Left hindlimb (tissue), 1 donor: ENCODE measurements at regions not wholly inside any gene's neighbourhood (a gene's known extent, or its start where the extent isn't known, plus 50 kb on each side); places are given as distances from the start of the nearest gene placed in this dataset.

ENCODE experiments used
- DNase-seq: peaks from one replicate; pipeline ENCODE4 v3.0.0-alpha.2; 2018

- DNase-seq, result no peak
Observed at GRCh38 chr18:57991552-57991951, 52.5 kb upstream of the NEDD4L start.

GRCh38 chr18:57989536-57989935, 54.5 kb upstream of the NEDD4L start:
- no peak for DNase-seq

GRCh38 chr18:57984490-57985115, 59.4 kb upstream of the NEDD4L start:
- DNase-seq, result no peak

DNA sequence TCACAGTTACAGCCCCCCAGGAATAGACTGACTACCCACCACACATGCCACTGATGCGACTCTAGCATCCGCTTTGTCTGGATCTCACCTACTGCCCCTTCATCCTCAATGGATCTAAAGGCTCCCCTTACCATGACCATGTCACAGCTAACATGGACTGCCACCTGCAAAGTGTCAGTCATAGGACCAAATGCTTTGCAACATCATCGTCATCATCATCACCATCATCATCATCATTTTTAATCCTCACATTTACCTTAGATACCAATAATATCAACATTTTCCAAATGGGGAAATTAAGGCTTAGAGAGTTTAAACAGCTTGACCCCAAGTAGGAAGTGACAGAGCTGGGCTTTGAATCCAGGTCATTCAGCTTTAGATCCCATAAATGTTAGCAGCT, 60.1 kb upstream of the NEDD4L start:
- no peak for DNase-seq

GRCh38 chr18:57983472-57983871, 60.6 kb upstream of the NEDD4L start:
- DNase-seq, result no peak

GRCh38 chr18:57982372-57983021, 61.5 kb upstream of the NEDD4L start:
- no peak for DNase-seq

DNA sequence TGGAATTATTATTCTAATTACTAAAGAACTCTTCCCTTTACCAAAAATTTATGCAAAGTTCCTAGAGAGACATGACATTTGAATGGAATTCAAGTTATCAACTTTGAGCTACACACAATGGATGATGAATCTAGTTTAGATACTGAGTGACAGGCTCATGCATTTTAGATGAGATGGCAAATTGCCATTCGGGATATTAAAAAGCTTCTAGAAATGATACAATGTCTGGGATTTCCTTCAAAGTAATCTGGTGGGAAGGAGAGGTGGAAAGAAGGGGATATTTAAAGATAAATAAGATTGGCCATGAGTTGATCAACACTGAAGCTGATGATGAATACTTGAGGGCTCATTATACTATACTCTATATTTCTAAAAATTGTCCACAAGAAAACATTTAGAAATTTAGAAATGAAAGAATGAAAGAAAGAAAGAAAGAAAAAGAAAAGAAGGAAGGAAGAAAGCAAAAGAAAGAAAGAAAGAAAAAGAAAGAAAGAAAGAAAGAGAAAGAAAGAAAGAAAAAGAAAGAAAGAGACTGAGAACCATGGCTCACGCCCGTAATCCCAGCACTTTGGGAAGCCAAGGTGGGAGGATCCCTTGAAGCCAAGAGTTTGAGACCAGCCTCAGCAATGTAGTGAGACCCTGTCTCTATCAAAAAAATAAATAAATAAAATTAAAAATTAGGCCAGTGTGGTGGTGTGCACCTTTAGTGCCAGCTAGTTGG, 62.6 kb upstream of the NEDD4L start:
- DNase-seq, result no peak

- no peak for DNase-seq
Observed at GRCh38 chr18:57980573-57981307, 63.3 kb upstream of the NEDD4L start.

DNA sequence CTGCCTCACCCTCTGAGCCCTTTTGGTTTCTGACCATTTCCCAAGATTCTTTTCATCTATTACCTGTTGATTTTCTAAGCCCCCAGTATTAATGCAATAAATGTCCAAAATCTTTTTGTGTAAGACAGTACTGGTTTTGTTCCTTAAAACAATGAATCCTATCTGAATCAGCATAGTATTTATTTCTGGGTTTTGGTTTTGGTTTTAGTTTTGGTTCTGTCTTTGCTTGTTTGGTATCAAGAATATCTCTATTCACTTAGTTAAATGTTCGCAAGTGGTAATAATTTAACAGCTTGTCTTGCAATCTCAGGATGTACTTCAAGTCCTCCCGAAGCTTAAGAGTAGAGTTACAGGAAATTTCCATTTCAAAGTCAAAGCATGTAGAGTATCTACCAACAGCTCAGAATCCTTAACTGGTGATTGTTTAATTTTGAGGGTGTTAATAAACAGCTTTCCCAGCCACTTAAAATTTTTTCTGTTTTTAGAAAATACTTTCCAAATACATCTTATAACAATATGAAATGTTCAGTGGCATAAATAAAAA, 67.7 kb upstream of the NEDD4L start:
- DNase-seq, result no peak

DNA sequence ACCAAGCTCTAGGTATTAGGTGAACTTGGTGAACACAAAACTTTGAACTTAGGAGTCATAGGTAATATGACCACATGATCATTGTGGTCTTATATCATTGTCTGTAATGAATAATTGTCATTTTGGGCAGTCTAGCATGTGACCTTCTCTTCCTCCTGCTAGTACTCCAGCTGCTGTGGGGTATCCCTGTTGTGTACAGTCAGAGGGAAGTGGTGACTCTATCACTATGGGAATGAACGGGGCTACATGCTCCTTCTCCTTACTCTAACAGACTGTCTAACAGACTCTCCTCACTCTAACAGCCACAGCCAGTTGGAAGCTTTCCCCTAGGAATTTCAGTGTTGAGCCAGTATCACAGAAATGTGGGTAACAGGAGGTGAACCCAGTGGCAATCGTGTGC, 68.2 kb upstream of the NEDD4L start:
- DNase-seq, result no peak

DNA sequence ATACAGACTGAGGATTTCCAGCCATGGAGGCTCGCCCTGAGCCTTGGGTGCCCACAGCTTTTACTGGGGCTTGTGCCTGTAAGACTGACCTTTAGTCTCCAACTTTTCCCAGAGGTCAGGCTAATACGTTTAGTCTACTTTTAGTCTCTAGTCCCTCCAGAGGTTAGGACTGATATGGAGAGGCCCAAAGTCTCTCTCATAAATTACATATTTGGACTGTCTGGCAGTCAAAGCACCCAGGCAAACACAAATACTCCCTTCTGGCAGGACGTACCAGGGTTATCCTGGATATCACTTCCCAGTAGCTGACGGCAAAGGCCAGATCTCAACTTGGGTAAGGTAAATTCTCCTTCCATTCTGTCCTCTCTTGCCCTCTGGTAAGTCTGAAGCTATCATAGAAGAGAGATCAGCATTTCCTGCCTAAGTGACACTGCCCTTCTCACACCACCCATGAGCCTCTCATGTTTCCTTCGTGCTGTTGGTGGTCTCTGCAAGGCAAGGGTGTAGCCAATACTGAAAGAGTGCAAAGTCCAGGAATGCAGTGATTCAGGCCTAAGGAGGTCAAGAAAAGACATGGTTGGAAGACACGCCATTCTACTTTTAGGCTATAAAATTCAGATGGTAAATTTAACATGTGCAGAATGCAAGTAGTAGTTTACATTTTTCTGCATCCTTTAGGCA, 69.3 kb upstream of the NEDD4L start:
- no peak for DNase-seq

DNA sequence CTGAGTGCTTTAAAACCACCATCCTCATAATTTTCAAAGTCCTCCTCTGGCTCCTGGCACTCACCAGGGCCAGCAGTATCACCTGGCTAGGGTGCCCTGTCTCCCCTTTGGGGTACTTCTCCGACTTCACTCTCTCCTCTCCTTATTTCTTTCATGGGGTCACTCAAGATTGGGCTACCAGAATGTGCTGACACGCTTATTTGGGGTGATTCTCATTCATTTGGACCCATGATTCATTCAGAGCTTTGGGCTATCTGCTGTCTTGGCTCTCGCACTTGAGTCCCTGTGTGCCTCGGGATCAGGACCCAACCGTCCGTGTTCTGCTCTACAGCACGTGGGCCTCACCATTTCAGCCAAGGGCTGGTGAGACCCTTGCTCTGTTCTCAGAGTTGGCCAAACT, 70.1 kb upstream of the NEDD4L start:
- no peak for DNase-seq

DNA sequence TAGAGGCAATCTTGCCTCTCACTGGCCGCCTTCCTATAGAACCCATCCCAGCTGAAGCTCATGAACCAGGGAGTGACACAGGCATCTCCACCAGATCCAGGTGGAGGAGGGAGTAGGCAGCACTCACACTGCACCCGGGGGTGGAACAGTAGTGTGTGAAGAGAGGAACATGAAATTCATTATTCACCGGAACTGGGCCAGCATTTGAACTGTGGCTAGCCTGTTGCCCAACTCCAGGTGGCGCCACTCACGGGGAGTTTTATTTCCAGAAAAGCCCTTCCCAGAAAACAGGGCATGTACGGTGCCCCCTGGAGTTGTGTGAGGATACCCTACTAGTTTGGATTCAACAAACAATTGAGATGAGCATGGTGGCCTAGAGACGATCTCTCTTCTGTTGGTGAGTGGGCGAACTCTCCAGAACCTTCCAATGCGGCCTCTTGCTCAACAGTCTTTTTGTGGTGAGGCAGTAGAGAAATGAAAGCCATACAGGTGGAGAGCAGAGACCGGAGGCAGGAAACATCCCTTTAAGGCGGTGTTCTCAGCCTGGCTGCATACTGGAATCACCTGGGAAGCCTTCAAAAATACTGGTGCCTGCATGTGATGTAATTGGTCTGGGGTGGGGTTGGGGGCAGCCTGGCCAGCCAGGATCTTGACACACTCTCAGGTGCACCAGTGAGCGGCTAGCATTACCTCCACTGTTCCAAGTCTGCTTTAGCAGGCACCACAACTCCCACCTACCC, 73.5 kb upstream of the NEDD4L start:
- DNase-seq, result no peak

DNA sequence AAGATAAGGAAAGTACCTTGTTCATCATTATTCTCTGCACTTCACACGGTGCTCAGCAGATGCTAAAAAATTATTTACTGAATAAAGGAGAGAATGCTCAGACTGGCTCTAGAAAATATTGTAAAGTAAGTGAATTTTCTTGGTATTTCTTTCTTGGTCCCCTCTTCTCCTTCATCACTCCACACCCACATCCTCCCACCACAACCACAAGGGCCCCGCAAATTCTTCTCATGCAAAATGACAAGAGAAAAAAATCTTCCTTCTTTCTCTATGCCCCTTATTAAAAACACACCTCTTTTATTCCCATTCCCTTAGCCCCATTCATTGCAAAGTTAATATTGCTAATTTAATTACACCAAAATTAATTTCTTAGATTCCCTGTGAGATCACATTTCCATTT, 74.2 kb upstream of the NEDD4L start:
- no peak for DNase-seq

DNA sequence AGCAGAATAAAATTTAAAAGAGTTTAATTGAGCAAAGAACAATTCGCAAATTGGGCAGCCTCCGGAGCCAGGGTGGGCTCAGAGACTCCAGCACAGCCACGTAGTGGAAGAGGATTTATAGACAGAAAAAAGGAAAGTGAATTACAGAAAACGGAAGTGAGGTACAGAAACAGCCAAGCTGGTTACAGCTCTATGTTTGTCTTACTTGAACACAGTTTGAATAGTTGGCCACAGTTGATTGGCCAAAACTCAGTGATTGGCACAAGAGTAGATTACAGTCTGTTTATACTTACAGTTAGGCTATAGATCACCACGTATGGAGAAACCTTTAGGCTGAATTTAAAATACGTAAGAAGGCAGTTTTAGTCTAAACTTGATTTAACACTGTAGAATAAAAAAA, 78.8 kb upstream of the NEDD4L start:
- no peak for DNase-seq

DNA sequence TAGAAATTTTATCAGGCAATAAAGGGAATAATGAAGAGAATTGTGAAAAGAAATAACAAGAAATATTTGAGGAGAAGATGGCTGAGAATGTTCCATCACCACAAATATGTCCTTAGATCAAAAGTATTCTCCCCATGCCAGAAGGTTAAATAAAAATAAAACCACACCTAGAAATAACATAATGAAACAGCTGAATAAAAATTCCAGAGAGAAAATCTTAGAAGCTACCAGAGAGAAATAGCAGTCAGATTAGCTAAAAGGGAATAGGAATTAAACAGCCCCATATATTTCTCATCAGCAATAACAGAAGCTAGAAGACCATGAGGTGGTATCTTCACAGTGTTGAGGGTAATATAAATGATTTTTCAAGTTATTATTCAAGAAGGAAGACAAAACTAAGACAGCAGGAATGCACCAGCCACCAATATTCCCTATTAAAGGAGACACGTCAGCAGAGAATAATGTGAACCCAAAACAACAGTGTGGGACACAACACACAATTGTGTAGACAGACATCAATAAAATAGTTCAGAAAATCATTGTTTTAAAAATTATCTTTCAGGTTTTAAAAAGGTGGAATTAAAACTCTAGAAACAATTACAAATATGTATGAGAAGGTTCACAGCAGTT, 82.0 kb upstream of the NEDD4L start:
- no peak for DNase-seq

- no peak for DNase-seq
Observed at GRCh38 chr18:57961411-57961810, 82.6 kb upstream of the NEDD4L start.

DNA sequence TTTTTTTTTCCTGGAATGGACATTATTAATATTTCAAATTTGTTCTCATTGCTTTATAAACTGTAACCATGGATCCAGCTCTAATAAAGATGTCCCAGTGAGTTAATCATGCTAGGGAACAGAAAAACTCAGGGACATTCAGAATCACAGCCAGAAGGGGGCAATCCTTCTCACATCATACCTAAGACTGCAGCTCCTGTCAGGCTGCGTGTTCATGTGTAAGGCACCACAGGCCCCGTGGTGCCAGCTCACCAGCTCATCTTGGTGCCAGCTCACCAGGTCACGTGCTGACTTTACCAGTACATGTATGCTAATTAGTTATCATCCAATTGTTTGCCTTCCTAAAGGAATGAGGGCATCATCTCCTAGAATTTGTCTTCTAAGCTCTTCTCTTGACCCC, 84.7 kb upstream of the NEDD4L start:
- DNase-seq, result no peak

DNA sequence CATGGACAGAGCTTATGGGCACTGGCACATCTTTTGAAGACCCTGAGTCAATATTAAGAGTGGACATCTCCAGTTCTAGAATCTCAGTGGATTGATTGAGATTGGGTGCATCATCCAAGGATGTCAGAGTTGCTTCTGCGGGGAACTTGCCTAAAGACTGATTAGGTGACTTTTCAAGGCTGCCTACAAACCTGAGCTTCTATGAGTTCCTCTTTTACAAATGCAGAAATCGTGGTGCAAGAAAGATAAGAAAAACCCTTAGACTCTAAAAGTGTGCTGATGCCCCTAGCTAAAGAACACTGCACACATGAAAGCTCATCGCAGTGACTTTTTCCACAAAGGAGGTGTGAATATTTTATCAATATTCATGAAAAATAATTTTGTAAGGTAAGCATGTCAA, 86.8 kb upstream of the NEDD4L start:
- no peak for DNase-seq

- DNase-seq, result no peak
Observed at GRCh38 chr18:57956491-57956890, 87.5 kb upstream of the NEDD4L start.

DNA sequence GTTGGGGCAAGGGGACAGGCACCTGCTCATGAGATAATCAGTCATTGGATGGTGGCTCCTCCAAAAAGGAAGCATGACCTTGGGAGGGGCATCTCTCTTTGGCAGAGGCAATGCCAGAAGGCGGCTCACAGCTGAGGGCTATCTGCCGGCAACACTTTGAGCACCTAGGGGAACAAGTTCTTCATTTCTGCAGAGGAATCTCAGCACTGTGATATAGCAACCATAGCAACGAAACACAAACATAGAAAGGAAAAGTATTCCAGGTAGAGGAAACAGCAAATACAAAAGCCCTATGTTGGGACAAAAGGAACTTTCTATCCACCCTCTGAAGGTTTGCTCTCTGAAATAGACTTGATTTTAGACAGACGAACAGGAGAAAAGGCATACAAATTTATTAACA, 89.1 kb upstream of the NEDD4L start:
- no peak for DNase-seq

DNA sequence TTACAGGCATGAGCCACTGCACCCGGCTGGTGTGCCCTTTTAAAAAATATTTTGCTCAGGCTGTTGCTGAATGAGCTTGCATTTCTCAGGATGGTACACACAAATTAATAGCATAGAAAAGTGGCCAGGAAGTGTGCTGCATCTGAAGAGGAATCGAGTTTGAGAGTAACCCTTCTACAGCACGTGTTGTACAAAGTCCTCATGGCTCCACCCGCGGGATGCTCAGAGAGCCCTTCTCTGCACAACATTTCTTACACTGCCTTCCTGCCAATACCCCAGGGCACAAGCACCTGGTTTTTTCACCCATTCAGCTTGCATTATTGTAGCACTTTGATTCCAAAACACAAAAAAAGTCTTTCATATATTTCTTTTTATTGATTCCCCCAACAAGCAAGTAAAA, 90.1 kb upstream of the NEDD4L start:
- DNase-seq, result no peak
